Daoy (cell line): ENCODE measurements at regions not wholly inside any gene's neighbourhood (a gene's known extent, or its start where the extent isn't known, plus 50 kb on each side); places are given as distances from the start of the nearest gene placed in this dataset.
"Not testable (repeated sequence)": the region's sequence is repeated elsewhere in the genome, so short reads cannot be mapped to it uniquely, and the experiment has no call there.

Experiments
- DNase-seq: peaks from one replicate; pipeline ENCODE4 v3.0.0-alpha.2; 2015; ENCODE audit warnings: low read depth

DNA sequence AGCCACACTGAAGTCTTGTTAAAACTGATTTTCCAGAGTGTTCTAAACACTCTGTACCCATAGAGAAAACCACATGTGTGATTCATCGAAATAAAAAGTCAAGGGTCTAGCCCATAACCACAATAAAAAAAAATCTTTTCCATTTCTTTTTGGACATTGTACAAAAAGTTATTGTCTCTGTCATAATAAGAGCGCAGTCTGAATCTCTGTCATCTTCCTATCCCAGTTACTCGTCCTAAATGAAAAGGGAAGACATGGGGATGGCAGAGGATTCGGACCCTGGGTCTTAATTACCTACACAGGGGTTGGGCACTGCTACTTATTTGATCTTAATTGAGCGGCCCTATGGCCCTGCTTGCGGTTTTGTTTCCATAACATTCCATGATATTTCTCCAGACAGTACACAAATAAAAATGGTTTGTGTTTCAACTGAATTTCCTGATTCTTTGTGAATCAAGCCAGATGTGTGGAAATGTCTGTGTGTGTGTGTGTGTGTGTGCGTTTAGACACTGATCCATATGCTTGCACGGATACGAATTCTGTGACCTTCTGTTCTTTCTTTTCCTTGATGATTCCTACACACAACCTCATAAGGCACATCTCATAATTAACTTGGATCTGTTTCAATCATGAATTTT lies 133.4 kb upstream of the SPATS2L start:
- DNase-seq, result peak; percentile 18

DNA sequence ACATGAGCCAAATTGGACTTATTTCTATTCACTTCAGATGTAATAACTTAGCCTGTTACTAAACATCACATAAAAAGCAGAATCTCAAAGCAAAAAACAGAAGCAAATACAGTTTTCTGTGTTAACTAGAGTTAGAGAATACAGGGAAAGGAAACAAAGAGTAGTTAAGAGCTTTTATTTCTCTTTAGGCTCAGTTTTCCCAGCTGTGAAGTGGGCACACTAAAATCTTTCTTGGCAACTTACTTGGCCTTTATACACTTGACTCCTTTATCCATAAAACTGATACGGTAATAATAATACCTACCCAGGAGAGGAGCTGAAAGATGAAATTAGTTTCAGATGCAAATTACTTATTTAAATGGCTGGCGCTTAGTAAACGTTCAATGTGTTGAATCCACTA lies 132.8 kb upstream of the SPATS2L start:
- DNase-seq, result no peak

DNA sequence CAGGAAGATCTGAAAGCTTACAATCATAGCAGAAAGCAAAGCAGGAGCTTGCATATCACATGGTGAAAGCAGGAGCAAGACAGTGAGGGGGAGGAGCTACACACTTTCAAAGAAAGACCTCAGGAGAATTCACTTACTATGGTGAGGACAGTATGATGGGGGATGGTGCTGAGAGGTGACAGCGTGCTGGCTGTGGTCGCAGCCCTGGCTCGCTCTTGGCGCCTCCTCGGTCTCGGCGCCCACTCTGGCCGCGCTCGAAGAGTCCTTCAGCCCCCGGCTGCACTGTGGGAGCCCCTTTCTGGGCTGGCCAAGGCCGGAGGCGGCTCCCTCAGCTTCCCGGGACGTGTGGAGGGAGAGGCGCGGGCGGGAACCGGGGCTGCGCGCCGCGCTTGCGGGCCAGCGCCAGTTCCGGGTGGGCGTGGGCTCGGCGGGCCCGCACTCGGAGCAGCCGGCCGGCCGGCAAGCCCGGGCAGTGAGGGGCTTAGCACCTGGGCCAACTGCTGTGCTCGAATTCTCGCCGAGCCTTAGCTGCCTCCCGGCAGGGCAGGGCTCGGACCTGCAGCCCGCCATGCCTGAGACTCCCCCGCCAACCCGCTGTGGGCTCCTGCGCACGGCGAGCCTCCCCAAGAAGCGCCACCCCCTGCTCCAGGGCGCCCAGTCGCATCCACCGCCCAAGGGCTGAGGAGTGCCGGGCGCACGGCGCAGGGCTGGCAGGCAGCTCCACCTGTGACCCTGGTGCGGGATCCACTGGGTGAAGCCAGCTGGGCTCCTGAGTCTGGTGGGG lies 131.9 kb upstream of the SPATS2L start:
- DNase-seq, result no peak

DNA sequence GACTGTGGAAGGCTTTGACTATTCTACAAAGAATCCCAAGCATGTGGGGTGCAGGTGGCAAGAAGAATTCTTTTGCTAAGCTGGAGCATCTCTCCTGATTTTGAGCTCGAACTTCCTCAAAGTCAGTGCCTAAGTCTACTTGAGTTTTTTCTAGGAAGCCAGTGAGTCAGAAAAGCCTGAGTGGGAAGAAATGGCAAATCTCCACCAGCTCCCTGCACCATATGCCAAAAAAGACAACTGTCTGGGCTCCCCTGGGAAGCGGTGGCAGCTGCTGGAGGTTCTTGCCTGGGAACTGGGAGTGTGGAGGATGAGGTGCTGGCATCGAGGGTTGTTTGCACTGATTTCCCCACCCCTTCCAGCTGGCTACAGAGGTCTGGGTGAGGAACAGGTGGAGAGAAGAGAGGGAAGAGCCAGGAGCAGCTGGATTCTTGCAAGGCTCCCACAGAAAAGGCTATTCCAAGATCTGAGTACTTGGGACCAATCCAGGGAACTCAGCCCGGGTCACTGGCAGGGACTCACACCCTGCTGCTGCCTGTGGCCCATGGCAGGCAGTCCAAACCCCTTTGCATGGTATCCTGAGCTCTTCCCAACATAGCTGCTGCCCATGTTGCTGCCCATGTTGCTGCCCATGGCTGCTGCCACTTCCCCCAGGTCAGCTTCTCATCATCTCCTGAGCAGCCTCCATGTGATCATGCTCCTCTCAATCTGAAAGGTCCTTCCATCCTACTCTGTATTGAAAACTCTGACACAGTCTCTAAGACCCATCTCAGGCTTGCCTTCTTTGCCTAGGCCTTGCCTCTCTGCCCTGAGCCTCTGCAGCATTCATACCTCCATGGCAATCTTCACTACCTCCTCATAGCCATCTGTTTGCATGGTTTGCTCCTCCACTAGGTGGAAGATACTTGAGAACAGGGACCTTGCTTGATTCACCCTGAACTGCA lies 128.3 kb upstream of the SPATS2L start:
- no peak for DNase-seq

DNA sequence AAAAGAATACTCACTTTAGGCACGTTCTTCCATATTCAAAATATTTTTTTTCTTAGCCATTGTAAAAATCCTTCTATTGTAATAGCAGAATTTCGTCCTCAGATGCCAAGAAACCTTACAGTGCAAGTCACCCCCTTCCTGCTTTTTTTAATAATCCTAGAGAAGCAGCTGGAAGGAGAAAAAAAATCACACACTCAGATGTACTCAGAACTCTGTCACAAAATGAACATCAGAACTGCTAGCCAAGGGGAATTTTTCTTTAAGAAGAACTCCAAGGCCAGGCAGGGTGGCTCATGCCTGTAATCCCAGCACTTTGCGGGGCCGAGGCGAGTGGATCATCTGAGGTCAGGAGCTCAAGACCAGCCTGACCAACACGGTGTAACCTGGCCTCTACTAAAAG lies 127.3 kb upstream of the SPATS2L start:
- DNase-seq, result no peak

DNA sequence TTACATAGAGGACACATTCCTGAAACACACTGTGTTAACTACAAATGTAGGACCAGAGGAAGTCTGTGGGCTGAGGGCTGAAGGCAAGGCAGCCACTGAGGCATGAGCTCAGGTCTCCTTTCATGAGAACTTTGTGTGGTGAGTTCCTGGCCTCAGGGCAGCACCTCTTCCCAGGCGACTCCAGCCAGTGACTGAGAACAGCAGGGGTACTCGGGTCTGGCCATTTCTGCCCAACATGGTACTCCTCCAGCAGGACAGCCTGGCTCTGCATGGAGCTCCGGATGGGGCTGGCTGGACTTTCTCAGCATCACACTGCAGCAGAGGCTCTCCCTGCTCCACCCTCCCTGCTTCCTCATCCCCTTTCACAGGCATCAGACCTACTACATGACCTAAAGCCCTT lies 125.5 kb upstream of the SPATS2L start:
- no peak for DNase-seq

DNA sequence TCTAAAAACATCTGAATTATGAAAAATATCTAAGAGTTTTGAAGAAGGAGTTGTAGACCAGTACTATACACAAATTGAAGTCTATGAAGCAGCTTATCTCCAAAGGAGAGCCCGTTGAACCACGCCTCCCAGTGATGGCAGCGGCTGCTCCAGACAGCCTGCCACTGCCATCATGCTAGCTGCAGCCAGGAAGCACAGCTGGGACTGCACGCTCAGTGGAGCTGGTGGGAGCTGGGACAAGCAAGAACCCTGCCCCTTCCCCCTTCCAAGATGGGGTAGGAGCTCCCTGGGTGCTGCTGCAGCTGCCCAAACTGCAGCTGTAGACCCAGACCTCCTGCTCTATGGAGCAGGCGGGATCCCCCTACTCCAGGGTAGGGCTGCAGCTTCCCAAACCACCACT lies 124.7 kb upstream of the SPATS2L start:
- DNase-seq, result no peak

DNA sequence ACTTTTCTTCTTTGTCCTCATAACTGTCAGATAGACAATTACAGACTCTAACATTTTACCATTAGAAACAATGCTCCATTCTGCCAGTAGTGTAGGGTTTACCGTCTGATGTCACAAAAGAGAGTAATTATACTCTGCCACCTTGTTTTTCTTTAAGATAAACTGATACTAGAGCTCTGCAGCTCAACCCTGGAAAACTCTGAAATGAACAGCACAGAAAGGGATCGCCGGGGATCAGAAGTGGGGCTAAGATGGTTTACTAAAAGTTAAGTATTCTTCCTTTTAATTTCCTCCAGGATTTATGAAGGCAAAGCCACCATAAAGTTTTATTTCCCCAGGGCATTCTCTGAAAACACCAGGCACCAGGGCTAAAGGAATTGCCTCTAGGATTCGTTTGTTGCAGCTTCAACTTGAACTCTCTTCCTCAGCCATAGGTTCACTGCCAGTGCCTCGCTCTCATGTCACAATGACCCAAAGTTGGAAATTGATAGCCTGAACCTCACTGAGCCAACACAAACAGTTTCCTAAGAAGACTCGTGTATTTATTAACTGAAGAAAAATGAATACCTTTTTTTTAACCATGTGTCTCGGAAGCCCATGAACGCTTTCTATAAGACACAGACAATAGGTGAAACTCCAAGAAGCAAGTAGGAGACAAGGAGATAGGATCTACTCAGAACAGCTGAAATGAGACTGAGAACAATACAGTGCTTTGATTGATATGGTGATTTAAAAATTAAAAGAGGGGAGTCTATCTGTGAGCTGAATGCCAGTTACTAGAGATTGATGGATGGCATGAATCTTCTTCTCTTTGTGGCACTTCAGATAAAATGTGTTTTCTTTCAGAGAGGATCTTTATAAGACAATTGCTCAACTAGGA lies 121.5 kb upstream of the SPATS2L start:
- no peak for DNase-seq

DNA sequence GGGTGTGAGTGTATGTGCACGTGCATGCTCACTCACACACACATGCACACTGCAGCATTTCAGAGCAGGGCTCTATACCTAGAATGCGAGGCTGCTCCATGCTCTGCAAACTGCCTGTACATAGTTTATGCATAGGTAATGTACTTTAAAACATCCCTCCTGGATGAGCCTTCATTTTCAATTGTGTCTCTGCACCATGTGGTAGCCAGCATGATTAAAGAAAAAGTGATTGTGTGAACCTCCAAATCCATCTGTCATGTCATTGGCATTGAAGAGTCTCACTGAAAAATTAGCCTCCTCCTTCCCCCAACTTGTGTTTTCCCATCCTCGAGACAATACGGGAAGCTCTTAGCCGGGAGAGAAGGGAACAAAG lies 120.9 kb upstream of the SPATS2L start:
- DNase-seq, result no peak

DNA sequence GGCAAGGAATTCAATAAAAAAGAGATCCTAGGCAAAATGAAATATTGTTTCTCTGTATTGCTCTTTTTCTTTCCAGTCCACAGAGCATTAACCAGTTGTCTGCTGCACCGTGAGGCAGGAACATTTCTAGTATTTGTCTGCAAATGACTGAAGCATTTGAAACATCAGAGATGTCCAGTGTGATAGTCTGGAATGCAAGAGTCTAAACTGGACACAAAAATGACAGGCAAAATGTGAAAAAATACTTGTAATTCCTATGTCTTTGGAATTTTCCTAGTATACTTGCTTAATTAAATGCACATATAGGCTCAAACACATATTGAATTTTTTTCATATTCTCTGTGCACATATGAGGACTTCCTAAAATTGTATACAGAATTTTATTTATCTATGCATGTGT lies 120.5 kb upstream of the SPATS2L start:
- DNase-seq, result no peak

DNA sequence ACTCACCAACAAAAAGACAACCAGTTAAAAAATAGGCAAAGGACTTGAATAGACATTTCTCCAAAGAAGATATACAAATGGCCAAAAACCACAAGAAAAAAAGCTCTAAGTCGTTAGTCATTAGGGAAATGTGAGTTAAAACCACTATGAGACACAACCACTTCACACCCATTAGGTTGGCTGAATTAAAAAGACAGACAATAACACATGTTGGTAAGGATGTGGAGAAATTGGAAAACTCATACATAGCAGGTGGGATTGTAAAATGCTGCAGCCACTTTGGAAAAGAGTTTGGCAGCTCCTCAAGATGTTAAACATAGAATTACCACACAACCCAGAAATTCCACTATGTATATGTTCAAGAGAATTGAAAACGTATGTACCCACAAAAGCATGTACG lies 117.6 kb upstream of the SPATS2L start:
- DNase-seq, result peak; percentile 7

DNA sequence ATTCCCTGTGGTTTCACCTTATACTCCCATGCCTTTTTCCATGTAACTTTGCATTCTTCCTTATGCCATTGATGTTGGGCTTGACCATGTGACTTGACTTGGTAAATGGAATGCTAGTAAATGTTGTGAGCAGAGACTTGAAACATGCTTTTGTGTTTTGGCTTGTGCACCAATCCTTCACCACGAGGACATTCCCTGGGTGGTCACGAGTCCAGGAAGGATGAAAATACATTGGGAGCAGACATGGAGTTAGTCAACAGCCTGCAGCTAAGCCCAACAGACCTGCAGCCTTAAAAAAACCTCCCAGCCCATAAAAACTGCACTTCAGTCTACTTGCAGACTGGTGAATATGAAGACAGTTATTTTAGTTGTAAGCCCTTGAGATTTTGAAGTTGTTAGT lies 116.5 kb upstream of the SPATS2L start:
- DNase-seq, result no peak

DNA sequence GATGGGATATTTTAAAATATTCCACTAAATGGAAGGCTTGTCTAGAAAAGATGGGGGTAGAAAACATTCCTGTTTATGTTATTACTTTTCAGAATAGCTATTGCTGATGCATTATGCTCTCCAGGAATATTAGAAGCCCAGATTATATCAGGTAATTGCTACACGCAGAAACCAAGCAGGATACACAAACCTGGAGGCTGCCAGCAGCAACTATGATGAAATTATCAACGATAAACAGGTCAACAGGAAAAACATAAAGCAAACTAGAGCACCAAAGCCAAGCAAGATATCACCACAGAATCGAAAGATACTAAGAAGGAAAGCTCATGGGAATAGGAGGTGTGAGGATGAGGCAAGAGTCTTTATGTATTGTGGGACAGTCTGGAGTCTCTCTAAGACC lies 113.2 kb upstream of the SPATS2L start:
- no peak for DNase-seq

DNA sequence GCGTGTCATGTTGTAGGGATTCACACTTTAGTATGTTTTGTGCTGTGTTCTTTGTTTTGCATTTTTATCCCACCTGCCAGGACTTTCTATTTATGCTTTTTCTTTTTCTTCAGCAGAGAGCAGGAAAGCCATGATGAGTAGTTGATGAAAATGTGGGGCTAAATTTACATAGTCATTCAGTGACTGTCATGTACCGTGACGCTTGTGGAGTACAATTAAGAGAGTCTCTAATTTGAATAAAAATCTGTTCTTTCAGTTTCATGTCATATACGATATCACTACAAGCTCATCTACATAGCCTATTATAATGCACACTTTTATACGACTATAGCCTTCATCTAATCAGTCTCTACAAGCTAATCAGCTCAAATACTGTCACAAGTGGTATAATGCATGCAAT lies 112.7 kb upstream of the SPATS2L start:
- DNase-seq, result no peak

DNA sequence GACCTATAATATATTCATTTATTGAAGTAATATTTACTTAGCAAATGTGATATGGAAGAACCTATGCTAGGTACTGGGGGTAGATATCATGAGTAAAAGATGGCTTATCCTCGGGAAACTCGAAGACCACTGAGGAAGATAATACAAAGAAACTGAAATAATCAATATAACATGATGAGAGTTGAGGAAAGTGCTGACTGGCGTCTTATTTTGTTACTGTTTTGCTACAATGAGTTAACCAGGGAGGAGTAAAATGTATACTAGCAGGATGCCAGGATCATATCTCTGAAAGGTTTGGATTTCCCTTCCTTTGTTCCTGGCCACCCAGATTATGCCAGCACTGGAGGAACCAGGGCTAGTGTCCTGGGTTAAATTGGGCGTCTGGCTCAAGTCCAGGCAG lies 111.7 kb upstream of the SPATS2L start:
- no peak for DNase-seq

DNA sequence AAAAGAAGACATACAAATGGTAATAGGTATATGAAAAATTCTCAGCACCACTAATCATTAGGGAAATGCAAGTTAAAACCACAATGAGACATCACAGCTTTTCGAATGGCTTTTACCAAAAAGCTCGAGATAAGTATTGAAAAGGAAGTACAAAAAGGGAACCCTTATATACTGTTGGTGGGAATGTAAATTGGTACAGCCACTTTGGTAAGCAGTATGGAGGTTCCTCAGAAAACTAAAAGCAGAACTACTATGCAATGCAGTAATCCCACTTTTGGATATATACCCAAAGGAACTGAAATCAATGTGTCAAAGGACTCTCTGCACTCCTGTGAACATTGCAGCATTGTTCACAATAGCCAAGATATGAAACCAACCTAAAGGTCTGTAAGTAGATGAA lies 107.5 kb upstream of the SPATS2L start:
- no peak for DNase-seq

DNA sequence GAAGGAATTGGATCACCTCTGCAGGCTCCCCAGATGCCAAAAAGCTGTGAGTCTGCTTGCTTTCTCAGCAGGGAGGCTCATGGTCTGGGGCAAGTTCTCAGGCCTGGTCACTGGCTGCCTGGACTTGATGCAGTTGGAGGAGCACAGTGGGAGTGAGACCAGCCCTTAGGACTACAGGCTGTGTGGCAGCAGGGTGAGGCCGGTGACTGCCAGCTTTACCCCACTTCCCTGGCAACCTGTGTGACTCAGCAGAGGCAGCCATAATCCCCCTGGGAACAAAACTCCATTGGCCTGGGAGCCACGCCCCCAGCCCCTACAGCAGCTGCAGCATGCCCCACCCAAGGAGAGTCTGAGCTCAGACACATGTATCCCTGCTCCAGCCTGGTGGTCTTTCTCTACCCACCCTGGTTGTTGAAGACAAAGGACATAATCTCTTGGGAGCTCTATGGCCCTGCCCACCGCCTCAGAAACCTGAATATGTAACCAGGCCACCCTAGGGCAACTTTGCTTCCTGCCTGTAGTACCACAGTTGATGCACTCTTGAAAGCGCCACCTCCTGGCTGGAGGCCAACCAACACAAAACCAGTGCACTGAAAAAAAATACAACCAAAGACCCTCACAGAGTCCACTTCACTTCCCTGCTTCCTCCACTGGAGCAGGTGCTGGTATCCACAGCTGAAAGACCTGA lies 106.8 kb upstream of the SPATS2L start:
- peak; percentile 64 for DNase-seq

DNA sequence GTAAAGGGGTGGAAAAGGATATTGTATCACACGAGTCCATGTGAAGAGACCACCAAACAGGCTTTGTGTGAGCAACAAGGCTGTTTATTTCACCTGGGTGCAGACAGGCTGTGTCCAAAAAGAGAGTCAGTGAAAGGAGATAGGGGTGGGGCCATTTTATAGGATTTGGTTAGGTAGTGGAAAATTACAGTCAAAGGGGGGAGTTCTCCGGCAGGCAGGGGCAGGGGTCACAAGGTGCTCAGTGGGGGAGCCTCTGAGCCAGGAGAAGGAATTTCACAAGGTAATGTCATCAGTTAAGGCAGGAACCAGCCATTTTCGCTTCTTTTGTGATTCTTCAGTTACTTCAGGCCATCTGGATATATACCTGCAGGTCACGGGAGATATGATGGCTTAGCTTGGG lies 104.7 kb upstream of the SPATS2L start:
- not testable (repeated sequence) for DNase-seq

DNA sequence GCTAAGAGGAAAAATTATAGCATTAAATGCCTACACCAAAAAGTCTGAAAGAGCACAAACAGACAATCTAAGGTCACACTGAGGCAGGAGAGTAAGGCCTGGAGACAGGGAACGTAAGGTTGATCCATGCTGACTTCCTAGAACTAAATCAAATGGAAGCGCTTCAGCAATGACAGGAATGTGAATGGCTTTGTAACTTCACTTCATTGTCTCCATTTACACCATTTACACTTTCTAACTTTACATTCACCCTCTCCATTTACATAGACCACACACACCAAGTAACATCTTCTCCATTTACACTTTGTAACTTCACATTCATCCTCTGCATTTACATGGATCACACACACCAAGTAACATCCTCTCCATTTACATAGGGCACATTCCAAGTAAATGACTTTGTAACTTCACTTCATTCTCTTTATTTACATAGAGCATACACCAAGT lies 103.1 kb upstream of the SPATS2L start:
- no peak for DNase-seq

DNA sequence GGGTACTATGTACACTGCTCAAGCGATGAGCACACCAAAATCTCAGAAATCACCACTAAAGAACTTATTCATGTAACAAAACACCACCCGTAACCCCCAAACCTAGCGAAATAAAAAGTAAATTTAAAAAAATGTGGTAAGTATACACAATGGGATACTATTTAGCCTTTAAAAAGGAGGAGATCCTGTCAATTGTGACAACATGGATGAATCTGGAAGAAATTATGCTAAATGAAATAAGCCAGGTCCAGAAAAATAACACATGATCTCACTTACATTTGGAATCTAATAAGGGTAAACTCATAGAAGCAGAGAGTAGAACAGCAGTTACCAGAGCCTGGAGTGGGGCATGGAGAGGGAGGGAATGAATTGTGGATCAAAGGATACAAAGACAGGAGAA lies 98.5 kb upstream of the SPATS2L start:
- no peak for DNase-seq

DNA sequence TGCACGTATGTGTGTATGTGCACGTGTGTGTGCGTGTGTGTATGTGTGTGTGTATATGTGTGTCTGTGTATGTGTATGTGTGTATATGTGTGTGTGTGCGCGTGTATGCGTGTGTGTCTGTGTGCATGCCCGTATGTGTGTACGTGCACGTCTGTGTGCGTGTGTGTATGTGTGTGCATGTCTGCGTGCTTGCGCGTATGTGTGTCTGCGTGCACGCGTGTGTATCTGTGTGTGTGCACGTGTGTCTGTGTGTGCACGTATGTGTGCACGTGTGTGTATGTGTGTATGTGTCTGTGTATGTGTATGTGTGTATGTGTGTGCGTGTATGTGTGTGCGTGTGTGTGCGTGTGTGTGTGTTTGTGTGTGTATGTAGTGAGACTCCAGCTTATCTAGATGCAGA lies 97.5 kb upstream of the SPATS2L start:
- no peak for DNase-seq
